ENCODE measurements at regions not wholly inside any gene's neighbourhood (a gene's known extent, or its start where the extent isn't known, plus 50 kb on each side); places are given as distances from the start of the nearest gene placed in this dataset.

DNA sequence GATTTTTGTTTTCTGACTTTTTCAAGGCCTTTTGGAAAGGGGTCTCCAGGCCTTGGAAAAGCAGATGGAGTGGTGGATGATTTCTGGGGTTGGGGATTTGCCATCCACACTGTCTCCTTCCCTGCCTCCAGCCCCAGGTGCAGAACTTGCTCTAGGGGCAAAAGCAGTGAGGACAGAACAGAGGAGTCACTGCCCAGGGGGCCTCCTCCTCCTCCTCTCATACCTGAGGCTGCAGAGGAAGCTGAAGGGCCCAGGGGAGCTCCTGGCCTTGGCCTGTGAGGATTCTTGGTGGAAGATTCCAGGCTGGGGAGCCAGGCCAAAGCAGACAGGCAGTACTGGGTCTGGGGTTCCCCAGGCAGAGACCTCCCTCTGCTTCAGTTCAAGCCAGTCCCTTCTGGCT lies 52.3 kb upstream of the URI1 start:
- no peaks in the 10 kb centered on the region for H3K27me3 ChIP-seq
- H3K36me3 ChIP-seq (ENCODE audit: low read depth, missing control alignments): no peaks in the 10 kb centered on the region
- no peaks in the 10 kb centered on the region for H3K4me1 ChIP-seq
- H3K4me3 ChIP-seq: no peak overlapping the region
- DNase-seq: no peak
- H3K9me3 ChIP-seq: no peaks in the 10 kb centered on the region
- no peak for TF ChIP-seq POLR2A (IDR thresholded peaks at IDR 0.05)
- TF ChIP-seq, protein P1, sequence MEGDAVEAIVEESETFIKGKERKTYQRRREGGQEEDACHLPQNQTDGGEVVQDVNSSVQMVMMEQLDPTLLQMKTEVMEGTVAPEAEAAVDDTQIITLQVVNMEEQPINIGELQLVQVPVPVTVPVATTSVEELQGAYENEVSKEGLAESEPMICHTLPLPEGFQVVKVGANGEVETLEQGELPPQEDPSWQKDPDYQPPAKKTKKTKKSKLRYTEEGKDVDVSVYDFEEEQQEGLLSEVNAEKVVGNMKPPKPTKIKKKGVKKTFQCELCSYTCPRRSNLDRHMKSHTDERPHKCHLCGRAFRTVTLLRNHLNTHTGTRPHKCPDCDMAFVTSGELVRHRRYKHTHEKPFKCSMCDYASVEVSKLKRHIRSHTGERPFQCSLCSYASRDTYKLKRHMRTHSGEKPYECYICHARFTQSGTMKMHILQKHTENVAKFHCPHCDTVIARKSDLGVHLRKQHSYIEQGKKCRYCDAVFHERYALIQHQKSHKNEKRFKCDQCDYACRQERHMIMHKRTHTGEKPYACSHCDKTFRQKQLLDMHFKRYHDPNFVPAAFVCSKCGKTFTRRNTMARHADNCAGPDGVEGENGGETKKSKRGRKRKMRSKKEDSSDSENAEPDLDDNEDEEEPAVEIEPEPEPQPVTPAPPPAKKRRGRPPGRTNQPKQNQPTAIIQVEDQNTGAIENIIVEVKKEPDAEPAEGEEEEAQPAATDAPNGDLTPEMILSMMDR (IDR thresholded peaks at IDR 0.05): no peak
- H3K27ac ChIP-seq: no peak overlapping the region
- intact Hi-C loops (cut with DNase I; ENCODE audit: low total_unique reads): no loop called here

DNA sequence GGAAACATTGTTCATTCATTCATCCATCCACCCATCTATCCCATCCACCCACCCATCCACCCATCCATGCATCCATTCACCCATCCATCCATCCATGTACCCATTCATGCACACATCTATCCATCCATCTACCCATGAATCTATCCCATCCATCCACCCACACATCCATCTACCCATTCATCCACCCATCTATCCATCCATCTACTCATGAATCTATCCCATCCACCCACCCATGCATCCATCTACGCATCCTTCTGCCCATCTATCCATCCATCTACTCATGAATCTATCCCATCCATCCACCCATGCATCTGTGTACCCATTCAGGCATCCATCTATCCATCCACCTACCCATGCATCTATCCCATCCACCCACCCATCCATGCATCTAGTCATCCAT lies 51.6 kb upstream of the URI1 start:
- Histone ChIP-seq H3K27me3 (no peaks in the 10 kb centered on the region), H3K4me1 (no peaks in the 10 kb centered on the region), H3K27ac (no peak overlapping the region), H3K9me3 (no peaks in the 10 kb centered on the region), H3K4me3 (no peak overlapping the region), H3K36me3 (ENCODE audit: low read depth, missing control alignments) (no peaks in the 10 kb centered on the region)
- intact Hi-C loops (cut with DNase I; ENCODE audit: low total_unique reads): no loop called here
- 88 to 100% methylated on average over 1 of the region's 1 CpG for WGBS, 2 donors
- DNase-seq: no peak
- TF ChIP-seq, protein P1 (IDR thresholded peaks at IDR 0.05): no peak
- TF ChIP-seq POLR2A (IDR thresholded peaks at IDR 0.05): no peak

Measured in testis (tissue), 2 donors.